WTC11 (cell line): ENCODE measurements at regions not wholly inside any gene's neighbourhood (a gene's known extent, or its start where the extent isn't known, plus 50 kb on each side); places are given as distances from the start of the nearest gene placed in this dataset.

Experiments used
- ATAC-seq: fragments of 200-7000 bp; cut with Tn5 transposase; 2 replicates; pipeline ENCODE4 v1.10.0; 2021; ENCODE audit warnings: mild to moderate bottlenecking, moderate library complexity
- CTCF ChIA-PET: fragments of 300-600 bp; sonication (Branson Sonifier 250); formaldehyde crosslinking; loops from one replicate; lab custom pipeline; 2021; ENCODE audit warnings: antibody characterized with exemption; lab: Charles Lee
- POLR2A ChIA-PET: fragments of 350-600 bp; sonication (Branson Sonifier 250); formaldehyde crosslinking; loops from one replicate; lab custom pipeline; 2021; ENCODE audit warnings: antibody characterized with exemption; lab: Charles Lee
- DNase-seq: peaks from one replicate; pipeline ENCODE4 v3.0.0; 2021; ENCODE audit warnings: low spot score
- H3K27ac Mint-ChIP-seq: 2 replicates; pipeline ENCODE4 v1.8.0; 2021; ENCODE audit warnings: mixed read lengths
- H3K27me3 Mint-ChIP-seq: 2 replicates; pipeline ENCODE4 v1.8.0; 2021; ENCODE audit warnings: low read depth, mild to moderate bottlenecking, moderate library complexity, mixed read lengths
- H3K36me3 Mint-ChIP-seq: 2 replicates; pipeline ENCODE4 v1.8.0; 2021; ENCODE audit warnings: mixed read lengths
- H3K4me1 Mint-ChIP-seq: 2 replicates; pipeline ENCODE4 v1.8.0; 2022; ENCODE audit warnings: mixed read lengths
- H3K4me3 Mint-ChIP-seq: 2 replicates; pipeline ENCODE4 v1.8.0; 2021; ENCODE audit warnings: mild to moderate bottlenecking, moderate library complexity, mixed read lengths
- H3K9me3 Mint-ChIP-seq: 2 replicates; pipeline ENCODE4 v1.8.0; 2021; ENCODE audit warnings: mixed read lengths
- AFF4 ChIP-seq: sonication (generic); formaldehyde crosslinking; IDR thresholded peaks from 2 replicates; pipeline ENCODE4 v1.8.1; 2023; ENCODE audit warnings: mild to moderate bottlenecking, missing genetic modification reagents, borderline replicate concordance
- ATF2 ChIP-seq: sonication (generic); formaldehyde crosslinking; IDR thresholded peaks from 2 replicates; pipeline ENCODE4 v1.8.1; 2022; ENCODE audit warnings: low read depth, missing genetic modification reagents, borderline replicate concordance
- E2F1 ChIP-seq: sonication (generic); formaldehyde crosslinking; IDR thresholded peaks from 2 replicates; pipeline ENCODE4 v1.8.0; 2022; ENCODE audit warnings: mild to moderate bottlenecking, missing genetic modification reagents
- ETV6 ChIP-seq: sonication (generic); formaldehyde crosslinking; IDR thresholded peaks from 2 replicates; pipeline ENCODE4 v1.8.1; 2022; ENCODE audit warnings: mild to moderate bottlenecking, missing genetic modification reagents
- FOXK1 ChIP-seq: sonication (generic); formaldehyde crosslinking; IDR thresholded peaks from 2 replicates; pipeline ENCODE4 v1.8.0; 2022; ENCODE audit warnings: mild to moderate bottlenecking, moderate library complexity, missing genetic modification reagents
- FOXP4 ChIP-seq: sonication (generic); formaldehyde crosslinking; IDR thresholded peaks from 2 replicates; pipeline ENCODE4 v1.8.0; 2022; ENCODE audit warnings: mild to moderate bottlenecking, missing genetic modification reagents
- IRF2 ChIP-seq: sonication (generic); formaldehyde crosslinking; IDR thresholded peaks from 2 replicates; pipeline ENCODE4 v1.8.0; 2022; ENCODE audit warnings: low read depth, missing genetic modification reagents, borderline replicate concordance
- PRRX2 ChIP-seq: fragments of 250-450 bp; sonication (Bioruptor Pico); IDR thresholded peaks from 2 replicates; pipeline ENCODE4 v1.8.0; 2021; ENCODE audit warnings: mild to moderate bottlenecking
- RELA ChIP-seq: sonication (generic); formaldehyde crosslinking; IDR thresholded peaks from 2 replicates; pipeline ENCODE4 v1.8.1; 2022; ENCODE audit warnings: missing genetic modification reagents, mild to moderate bottlenecking, borderline replicate concordance
- RORB ChIP-seq: fragments of 250-450 bp; sonication (Bioruptor Pico); IDR thresholded peaks from 2 replicates; pipeline ENCODE4 v1.9.0; 2021; ENCODE audit warnings: mild to moderate bottlenecking
- SP1 ChIP-seq: sonication (generic); formaldehyde crosslinking; conservative IDR thresholded peaks from 2 replicates; pipeline ENCODE4 v1.8.1; 2022; ENCODE audit warnings: missing genetic modification reagents
- ZNF532 ChIP-seq: fragments of 250-450 bp; sonication (Bioruptor Pico); IDR thresholded peaks from 2 replicates; pipeline ENCODE4 v1.9.0; 2021; ENCODE audit warnings: mild to moderate bottlenecking, borderline replicate concordance

- no peak for TF ChIP-seq IRF2 (CRISPR knock-in tag)
- DNase-seq = no peak
- ChIA-PET POLR2A (no interaction called here), CTCF (no interaction called here)
- Mint-ChIP-seq H3K4me3 (no peak overlapping the region), H3K36me3 (no peaks in the 10 kb centered on the region), H3K4me1 (peaks cover 3% of the 10 kb centered on the region), H3K27me3 (no peaks in the 10 kb centered on the region), H3K27ac (no peak overlapping the region), H3K9me3 (peaks cover 9% of the 10 kb centered on the region; the same call in 1 of the 2 replicates)
- ATAC-seq = no peak
These were observed 194.5 kb upstream of the GAP43 start for GRCh38 chr3:115428841-115429240.

- Mint-ChIP-seq H3K9me3 (no peaks in the 10 kb centered on the region), H3K36me3 (no peaks in the 10 kb centered on the region), H3K27ac (peak overlapping the region; percentile 13; the same call in 1 of the 2 replicates), H3K27me3 (no peaks in the 10 kb centered on the region), H3K4me1 (peaks cover 10% of the 10 kb centered on the region), H3K4me3 (no peak overlapping the region)
- POLR2A ChIA-PET = no interaction called here
- no peak for TF ChIP-seq RELA (CRISPR knock-in tag)
- TF ChIP-seq ZNF532 = no peak
- TF ChIP-seq FOXK1 (CRISPR knock-in tag) = no peak
- TF ChIP-seq PRRX2 (CRISPR knock-in tag) = no peak
- no peak for TF ChIP-seq ATF2 (CRISPR knock-in tag)
- no peak for TF ChIP-seq RORB (CRISPR knock-in tag)
- TF ChIP-seq AFF4 (CRISPR knock-in tag) = no peak
- TF ChIP-seq E2F1 = no peak
- TF ChIP-seq SP1 (CRISPR knock-in tag) = no peak
- no peak for TF ChIP-seq ETV6 (CRISPR knock-in tag)
- TF ChIP-seq FOXP4 (CRISPR knock-in tag) = no peak
- peak; percentile 90 for ATAC-seq
- DNase-seq = peak; percentile 12
- CTCF ChIA-PET = interaction anchor here (0.5 to 1.7 kb wide), 4 partner anchors 14 to 347 kb away, joined by 3 to 4 read pairs (median 4); no protein-coding TSS in a partner anchor
These were observed 186.5 kb upstream of the GAP43 start for GRCh38 chr3:115436767-115437301.
